Neutrophil (primary cell): ENCODE measurements at regions not wholly inside any gene's neighbourhood (a gene's known extent, or its start where the extent isn't known, plus 50 kb on each side); places are given as distances from the start of the nearest gene placed in this dataset.

Experiments
- H3K27ac ChIP-seq: fragments of 200-600 bp; sonication (generic); 2 replicates; pipeline ENCODE4 v1.5.1; 2016; ENCODE audit warnings: mild to moderate bottlenecking, moderate library complexity
- H3K27me3 ChIP-seq: fragments of 200-600 bp; sonication (generic); 2 replicates; pipeline ENCODE4 v1.6.0; 2016; ENCODE audit warnings: mild to moderate bottlenecking
- H3K36me3 ChIP-seq: fragments of 200-600 bp; sonication (generic); 2 replicates; pipeline ENCODE4 v1.5.1; 2017
- H3K4me1 ChIP-seq, 2 experiments: fragments of 200-600 bp in 1 of 2; sonication (generic) in 1 of 2; 1 replicate in 1 of 2; 2 replicates in 1 of 2; pipeline versions ENCODE4 v1.5.1 to v1.6.1; 2013 to 2016; ENCODE audit warnings: low read depth in 1 of 2, low read length in 1 of 2, mild to moderate bottlenecking in 1 of 2, moderate library complexity in 1 of 2; ENCODE audit not compliant: control insufficient read depth in 1 of 2, insufficient read depth in 1 of 2
- H3K4me3 ChIP-seq, 2 experiments: fragments of 200-600 bp in 1 of 2; sonication (generic) in 1 of 2; 1 replicate in 1 of 2; 2 replicates in 1 of 2; pipeline ENCODE4 v1.5.1; 2013 to 2016; ENCODE audit warnings: low read depth in 1 of 2, low read length in 1 of 2, mild to moderate bottlenecking in 1 of 2, moderate library complexity in 1 of 2
- H3K9me3 ChIP-seq: fragments of 200-600 bp; sonication (generic); 2 replicates; pipeline ENCODE4 v1.5.1; 2016
- CTCF ChIP-seq: fragments of 200-600 bp; sonication (generic); IDR thresholded peaks from 2 replicates; pipeline ENCODE4 v1.5.1; 2016; ENCODE audit warnings: antibody characterized with exemption

GRCh38 chr15:94579286-94579685 lies 347.9 kb downstream of the MCTP2 start:
- peaks cover 66% of the 10 kb centered on the region for H3K27me3 ChIP-seq

GRCh38 chr15:94580211-94580885 lies 349.0 kb downstream of the MCTP2 start:
- TF ChIP-seq CTCF, result no peak
- Histone ChIP-seq H3K4me1 (no peaks in the 10 kb centered on the region), H3K27me3 (peaks cover 70% of the 10 kb centered on the region), H3K9me3 (no peaks in the 10 kb centered on the region), H3K4me3 (no peak overlapping the region), H3K27ac (no peak overlapping the region), H3K36me3 (no peaks in the 10 kb centered on the region)

More at GRCh38 chr15:94579286-94579685, 347.9 kb downstream of the MCTP2 start:
- H3K9me3 ChIP-seq, result no peaks in the 10 kb centered on the region
- TF ChIP-seq CTCF, result no peak
- H3K27ac ChIP-seq, result no peak overlapping the region
- no peaks in the 10 kb centered on the region for H3K4me1 ChIP-seq
- no peak overlapping the region for H3K4me3 ChIP-seq
- no peaks in the 10 kb centered on the region for H3K36me3 ChIP-seq

GRCh38 chr15:94582368-94582767 lies 351.0 kb downstream of the MCTP2 start:
- Histone ChIP-seq H3K4me1 (no peaks in the 10 kb centered on the region), H3K9me3 (no peaks in the 10 kb centered on the region), H3K4me3 (no peak overlapping the region), H3K36me3 (no peaks in the 10 kb centered on the region), H3K27ac (no peak overlapping the region), H3K27me3 (peaks cover 90% of the 10 kb centered on the region)
- TF ChIP-seq CTCF, result no peak

- H3K36me3 ChIP-seq, result no peaks in the 10 kb centered on the region
- H3K4me1 ChIP-seq, result no peaks in the 10 kb centered on the region
- peaks cover 95% of the 10 kb centered on the region for H3K27me3 ChIP-seq
- H3K9me3 ChIP-seq, result no peaks in the 10 kb centered on the region
- no peak for TF ChIP-seq CTCF
- H3K4me3 ChIP-seq, result no peak overlapping the region
- no peak overlapping the region for H3K27ac ChIP-seq
Measured at GRCh38 chr15:94584833-94585244, 353.5 kb downstream of the MCTP2 start.

- Histone ChIP-seq H3K27me3 (peaks cover 90% of the 10 kb centered on the region), H3K27ac (no peak overlapping the region), H3K4me1 (no peaks in the 10 kb centered on the region), H3K36me3 (no peaks in the 10 kb centered on the region), H3K4me3 (no peak overlapping the region), H3K9me3 (no peaks in the 10 kb centered on the region)
- TF ChIP-seq CTCF, result no peak
Measured at GRCh38 chr15:94586099-94586498, 354.7 kb downstream of the MCTP2 start.
